ENCODE measurements at regions not wholly inside any gene's neighbourhood (a gene's known extent, or its start where the extent isn't known, plus 50 kb on each side); places are given as distances from the start of the nearest gene placed in this dataset.

- no peak overlapping the region for H3K9ac ChIP-seq (ENCODE audit: low read length in 2 of 2)
- no peaks in the 10 kb centered on the region for H3K9me3 ChIP-seq (ENCODE audit: control insufficient read depth in 2 of 2, low read length in 2 of 2)
- no peak overlapping the region for H3K4me3 ChIP-seq (ENCODE audit: low read length in 2 of 2)
- H3K36me3 ChIP-seq (ENCODE audit: control insufficient read depth in 2 of 2, insufficient read depth in 2 of 2, low read length in 2 of 2) = no peaks in the 10 kb centered on the region
- no peaks in the 10 kb centered on the region for H3K27me3 ChIP-seq (ENCODE audit: control insufficient read depth in 1 of 2, insufficient read depth in 2 of 2, low read length in 2 of 2)
- H3K4me1 ChIP-seq (ENCODE audit: control insufficient read depth, insufficient read depth, low read length) = no peaks in the 10 kb centered on the region
- H3K27ac ChIP-seq (ENCODE audit: low read length) = no peak overlapping the region
Observed at GRCh38 chr2:33967103-33967502, 368.0 kb upstream of the FAM98A start.

GRCh38 chr2:33958591-33958990 lies 359.5 kb upstream of the FAM98A start:
- Histone ChIP-seq H3K9me3 (ENCODE audit: control insufficient read depth in 2 of 2, low read length in 2 of 2) (no peaks in the 10 kb centered on the region), H3K4me1 (ENCODE audit: control insufficient read depth, insufficient read depth, low read length) (no peaks in the 10 kb centered on the region), H3K36me3 (ENCODE audit: control insufficient read depth in 2 of 2, insufficient read depth in 2 of 2, low read length in 2 of 2) (no peaks in the 10 kb centered on the region), H3K9ac (ENCODE audit: low read length in 2 of 2) (no peak overlapping the region), H3K27me3 (ENCODE audit: control insufficient read depth in 1 of 2, insufficient read depth in 2 of 2, low read length in 2 of 2) (no peaks in the 10 kb centered on the region), H3K4me3 (ENCODE audit: low read length in 2 of 2) (no peak overlapping the region), H3K27ac (ENCODE audit: low read length) (no peak overlapping the region)

- H3K9ac ChIP-seq (ENCODE audit: low read length in 2 of 2) = no peak overlapping the region
- no peaks in the 10 kb centered on the region for H3K27me3 ChIP-seq (ENCODE audit: control insufficient read depth in 1 of 2, insufficient read depth in 2 of 2, low read length in 2 of 2)
- H3K36me3 ChIP-seq (ENCODE audit: control insufficient read depth in 2 of 2, insufficient read depth in 2 of 2, low read length in 2 of 2) = no peaks in the 10 kb centered on the region
- no peak overlapping the region for H3K27ac ChIP-seq (ENCODE audit: low read length)
- no peak overlapping the region for H3K4me3 ChIP-seq (ENCODE audit: low read length in 2 of 2)
- H3K9me3 ChIP-seq (ENCODE audit: control insufficient read depth in 2 of 2, low read length in 2 of 2) = no peaks in the 10 kb centered on the region
- H3K4me1 ChIP-seq (ENCODE audit: control insufficient read depth, insufficient read depth, low read length) = no peaks in the 10 kb centered on the region
Observed at GRCh38 chr2:33949371-33949770, 350.3 kb upstream of the FAM98A start.

GRCh38 chr2:33946193-33946592 lies 347.1 kb upstream of the FAM98A start:
- H3K27me3 ChIP-seq (ENCODE audit: control insufficient read depth in 1 of 2, insufficient read depth in 2 of 2, low read length in 2 of 2) = no peaks in the 10 kb centered on the region
- H3K4me1 ChIP-seq (ENCODE audit: control insufficient read depth, insufficient read depth, low read length) = no peaks in the 10 kb centered on the region
- no peaks in the 10 kb centered on the region for H3K36me3 ChIP-seq (ENCODE audit: control insufficient read depth in 2 of 2, insufficient read depth in 2 of 2, low read length in 2 of 2)
- no peak overlapping the region for H3K9ac ChIP-seq (ENCODE audit: low read length in 2 of 2)
- H3K4me3 ChIP-seq (ENCODE audit: low read length in 2 of 2) = no peak overlapping the region
- H3K27ac ChIP-seq (ENCODE audit: low read length) = no peak overlapping the region
- H3K9me3 ChIP-seq (ENCODE audit: control insufficient read depth in 2 of 2, low read length in 2 of 2) = no peaks in the 10 kb centered on the region

GRCh38 chr2:33933203-33933602 lies 334.1 kb upstream of the FAM98A start:
- H3K27me3 ChIP-seq (ENCODE audit: control insufficient read depth in 1 of 2, insufficient read depth in 2 of 2, low read length in 2 of 2) = no peaks in the 10 kb centered on the region

GRCh38 chr2:33931164-33931563 lies 332.1 kb upstream of the FAM98A start:
- Histone ChIP-seq H3K27ac (ENCODE audit: low read length) (no peak overlapping the region), H3K36me3 (ENCODE audit: control insufficient read depth in 2 of 2, insufficient read depth in 2 of 2, low read length in 2 of 2) (no peaks in the 10 kb centered on the region), H3K4me3 (ENCODE audit: low read length in 2 of 2) (no peak overlapping the region), H3K9me3 (ENCODE audit: control insufficient read depth in 2 of 2, low read length in 2 of 2) (no peaks in the 10 kb centered on the region), H3K4me1 (ENCODE audit: control insufficient read depth, insufficient read depth, low read length) (no peaks in the 10 kb centered on the region), H3K9ac (ENCODE audit: low read length in 2 of 2) (no peak overlapping the region), H3K27me3 (ENCODE audit: control insufficient read depth in 1 of 2, insufficient read depth in 2 of 2, low read length in 2 of 2) (no peaks in the 10 kb centered on the region)

More at GRCh38 chr2:33933203-33933602, 334.1 kb upstream of the FAM98A start:
- Histone ChIP-seq H3K27ac (ENCODE audit: low read length) (no peak overlapping the region), H3K4me1 (ENCODE audit: control insufficient read depth, insufficient read depth, low read length) (no peaks in the 10 kb centered on the region), H3K9ac (ENCODE audit: low read length in 2 of 2) (no peak overlapping the region), H3K9me3 (ENCODE audit: control insufficient read depth in 2 of 2, low read length in 2 of 2) (no peaks in the 10 kb centered on the region), H3K36me3 (ENCODE audit: control insufficient read depth in 2 of 2, insufficient read depth in 2 of 2, low read length in 2 of 2) (no peaks in the 10 kb centered on the region), H3K4me3 (ENCODE audit: low read length in 2 of 2) (no peak overlapping the region)

GRCh38 chr2:33929467-33929866 lies 330.4 kb upstream of the FAM98A start:
- no peak overlapping the region for H3K9ac ChIP-seq (ENCODE audit: low read length in 2 of 2)
- no peak overlapping the region for H3K27ac ChIP-seq (ENCODE audit: low read length)
- no peaks in the 10 kb centered on the region for H3K36me3 ChIP-seq (ENCODE audit: control insufficient read depth in 2 of 2, insufficient read depth in 2 of 2, low read length in 2 of 2)
- no peaks in the 10 kb centered on the region for H3K4me1 ChIP-seq (ENCODE audit: control insufficient read depth, insufficient read depth, low read length)
- H3K27me3 ChIP-seq (ENCODE audit: control insufficient read depth in 1 of 2, insufficient read depth in 2 of 2, low read length in 2 of 2) = no peaks in the 10 kb centered on the region
- no peaks in the 10 kb centered on the region for H3K9me3 ChIP-seq (ENCODE audit: control insufficient read depth in 2 of 2, low read length in 2 of 2)
- no peak overlapping the region for H3K4me3 ChIP-seq (ENCODE audit: low read length in 2 of 2)

GRCh38 chr2:33927756-33928155 lies 328.7 kb upstream of the FAM98A start:
- Histone ChIP-seq H3K4me1 (ENCODE audit: control insufficient read depth, insufficient read depth, low read length) (no peaks in the 10 kb centered on the region), H3K4me3 (ENCODE audit: low read length in 2 of 2) (no peak overlapping the region), H3K36me3 (ENCODE audit: control insufficient read depth in 2 of 2, insufficient read depth in 2 of 2, low read length in 2 of 2) (no peaks in the 10 kb centered on the region), H3K9ac (ENCODE audit: low read length in 2 of 2) (no peak overlapping the region), H3K27ac (ENCODE audit: low read length) (no peak overlapping the region), H3K9me3 (ENCODE audit: control insufficient read depth in 2 of 2, low read length in 2 of 2) (no peaks in the 10 kb centered on the region), H3K27me3 (ENCODE audit: control insufficient read depth in 1 of 2, insufficient read depth in 2 of 2, low read length in 2 of 2) (no peaks in the 10 kb centered on the region)

GRCh38 chr2:33925311-33925710 lies 326.2 kb upstream of the FAM98A start:
- no peaks in the 10 kb centered on the region for H3K36me3 ChIP-seq (ENCODE audit: control insufficient read depth in 2 of 2, insufficient read depth in 2 of 2, low read length in 2 of 2)
- H3K27me3 ChIP-seq (ENCODE audit: control insufficient read depth in 1 of 2, insufficient read depth in 2 of 2, low read length in 2 of 2) = no peaks in the 10 kb centered on the region
- no peak overlapping the region for H3K9ac ChIP-seq (ENCODE audit: low read length in 2 of 2)
- H3K9me3 ChIP-seq (ENCODE audit: control insufficient read depth in 2 of 2, low read length in 2 of 2) = no peaks in the 10 kb centered on the region
- no peak overlapping the region for H3K27ac ChIP-seq (ENCODE audit: low read length)
- H3K4me1 ChIP-seq (ENCODE audit: control insufficient read depth, insufficient read depth, low read length) = no peaks in the 10 kb centered on the region
- no peak overlapping the region for H3K4me3 ChIP-seq (ENCODE audit: low read length in 2 of 2)

GRCh38 chr2:33924586-33925169 lies 325.6 kb upstream of the FAM98A start:
- H3K9me3 ChIP-seq (ENCODE audit: control insufficient read depth in 2 of 2, low read length in 2 of 2) = no peaks in the 10 kb centered on the region
- H3K36me3 ChIP-seq (ENCODE audit: control insufficient read depth in 2 of 2, insufficient read depth in 2 of 2, low read length in 2 of 2) = no peaks in the 10 kb centered on the region
- no peaks in the 10 kb centered on the region for H3K27me3 ChIP-seq (ENCODE audit: control insufficient read depth in 1 of 2, insufficient read depth in 2 of 2, low read length in 2 of 2)
- H3K27ac ChIP-seq (ENCODE audit: low read length) = no peak overlapping the region
- H3K9ac ChIP-seq (ENCODE audit: low read length in 2 of 2) = no peak overlapping the region
- no peaks in the 10 kb centered on the region for H3K4me1 ChIP-seq (ENCODE audit: control insufficient read depth, insufficient read depth, low read length)
- no peak overlapping the region for H3K4me3 ChIP-seq (ENCODE audit: low read length in 2 of 2)

- Histone ChIP-seq H3K36me3 (ENCODE audit: control insufficient read depth in 2 of 2, insufficient read depth in 2 of 2, low read length in 2 of 2) (no peaks in the 10 kb centered on the region), H3K9me3 (ENCODE audit: control insufficient read depth in 2 of 2, low read length in 2 of 2) (no peaks in the 10 kb centered on the region), H3K4me1 (ENCODE audit: control insufficient read depth, insufficient read depth, low read length) (no peaks in the 10 kb centered on the region), H3K27ac (ENCODE audit: low read length) (no peak overlapping the region), H3K27me3 (ENCODE audit: control insufficient read depth in 1 of 2, insufficient read depth in 2 of 2, low read length in 2 of 2) (no peaks in the 10 kb centered on the region), H3K9ac (ENCODE audit: low read length in 2 of 2) (no peak overlapping the region), H3K4me3 (ENCODE audit: low read length in 2 of 2) (no peak overlapping the region)
Observed at GRCh38 chr2:33917252-33917651, 318.2 kb upstream of the FAM98A start.
